K562 (cell line): ENCODE measurements at regions not wholly inside any gene's neighbourhood (a gene's known extent, or its start where the extent isn't known, plus 50 kb on each side); places are given as distances from the start of the nearest gene placed in this dataset.

Source experiments
- ATAC-seq: fragments of 200-7000 bp; cut with Tn5 transposase; 3 replicates; pipeline ENCODE4 v1.9.1; 2020; ENCODE audit warnings: moderate library complexity
- BruUV-seq: library from RNA; stranded (reverse); fragments of 400-500 nt; replicated peaks from 2 replicates; lab custom pipeline; 2021; lab: Mats Ljungman, UMichigan
- CTCF ChIA-PET: fragments of 300-600 bp; formaldehyde crosslinking; extraction: SDS; loops from one replicate; lab custom pipeline; 2021; ENCODE audit warnings: low intra/inter-chr PET ratio; lab: Yijun Ruan, JAX
- POLR2A ChIA-PET: fragments of 300-600, 350-650 bp; sonication (Branson Sonifier 250); formaldehyde crosslinking; extraction: SDS; loops from one replicate; lab custom pipeline; 2021; ENCODE audit warnings: antibody characterized with exemption, inconsistent platforms; lab: Yijun Ruan, JAX
- DNase-seq, 4 experiments: peaks; one replicate each; pipeline versions ENCODE4 v3.0.0 to v3.0.0-alpha.2; 2011 to 2018; ENCODE audit warnings: low spot score in 3 of 4, mixed read lengths in 3 of 4; ENCODE audit errors: extremely low read depth in 1 of 4
- FAIRE-seq: peaks from 2 replicates; lab custom pipeline; 2011; peaks lifted over from hg19 to GRCh38; lab: Jason Lieb, UNC
- H2AFZ ChIP-seq: 2 replicates; pipeline ENCODE4 v1.6.0; 2011; ENCODE audit warnings: low read depth, low read length, control low read depth, inconsistent platforms
- H3K27ac ChIP-seq: fragments of 200-600 bp; 3 replicates; pipeline ENCODE4 v1.8.0; 2011; ENCODE audit warnings: low read depth, mild to moderate bottlenecking, control low read depth, inconsistent platforms, low read length, moderate library complexity, mixed read lengths; ENCODE audit errors: extremely low read depth
- H3K27me3 ChIP-seq, 2 experiments: fragments of 300-600 bp in 1 of 2; 2 replicates in 1 of 2; 3 replicates in 1 of 2; pipeline versions ENCODE4 v1.6.0 to v1.8.0; 2011; ENCODE audit warnings: inconsistent platforms in 2 of 2, low read length in 2 of 2, mild to moderate bottlenecking in 1 of 2, mixed read lengths in 1 of 2, moderate library complexity in 1 of 2; ENCODE audit not compliant: control insufficient read depth in 2 of 2, insufficient read depth in 2 of 2
- H3K36me3 ChIP-seq: fragments of 300-600 bp; 3 replicates; pipeline ENCODE4 v1.8.0; 2011; ENCODE audit warnings: mild to moderate bottlenecking, low read length, inconsistent platforms; ENCODE audit not compliant: control insufficient read depth, insufficient read depth
- H3K4me1 ChIP-seq, 2 experiments: fragments of 200-600 bp in 1 of 2; replicated peaks in 1 of 2; 2 replicates in 1 of 2; 3 replicates in 1 of 2; pipeline versions ENCODE4 v1.5.1 to v1.8.0; 2011; ENCODE audit warnings: inconsistent platforms in 2 of 2, low read length in 2 of 2, mild to moderate bottlenecking in 1 of 2, mixed read lengths in 1 of 2, moderate library complexity in 1 of 2; ENCODE audit not compliant: control insufficient read depth in 2 of 2, insufficient read depth in 2 of 2
- H3K4me2 ChIP-seq: 2 replicates; pipeline ENCODE4 v1.6.1; 2011; ENCODE audit warnings: low read length, control low read depth, inconsistent platforms, mixed read lengths; ENCODE audit not compliant: insufficient read depth
- H3K4me3 ChIP-seq: fragments of 200-600 bp; sonication (generic), shearing (Covaris generic); 2 replicates; pipeline ENCODE4 v1.5.1; 2016; ENCODE audit warnings: control low read depth, inconsistent platforms
- H3K79me2 ChIP-seq: fragments of 200-600 bp; 3 replicates; pipeline ENCODE4 v1.8.0; 2011; ENCODE audit warnings: low read length, inconsistent platforms; ENCODE audit not compliant: control insufficient read depth, insufficient read depth
- H3K9ac ChIP-seq, 2 experiments: 2 replicates each; pipeline versions ENCODE4 v1.6.0 to v1.6.1; 2011; ENCODE audit warnings: low read depth in 2 of 2, low read length in 2 of 2, control low read depth in 1 of 2, inconsistent platforms in 1 of 2, mild to moderate bottlenecking in 1 of 2, mixed read lengths in 1 of 2; ENCODE audit not compliant: insufficient read depth in 1 of 2
- H3K9me1 ChIP-seq: one replicate; pipeline ENCODE4 v1.6.0; 2011; ENCODE audit warnings: inconsistent platforms, mild to moderate bottlenecking, low read length, moderate library complexity; ENCODE audit not compliant: control insufficient read depth, insufficient read depth
- H3K9me3 ChIP-seq: replicated peaks from 2 replicates; pipeline ENCODE4 v1.5.1; 2011; ENCODE audit warnings: low read depth, low read length, inconsistent platforms; ENCODE audit not compliant: control insufficient read depth, insufficient read depth
- H4K20me1 ChIP-seq: replicated peaks from 2 replicates; pipeline ENCODE4 v1.6.1; 2011; ENCODE audit warnings: low read length, inconsistent platforms, mixed read lengths; ENCODE audit not compliant: control insufficient read depth, insufficient read depth
- ESRRB ChIP-seq: fragments of 250-450 bp; sonication (Bioruptor Pico); IDR thresholded peaks from 2 replicates; pipeline ENCODE4 v1.5.0; 2020; ENCODE audit warnings: mild to moderate bottlenecking, moderate library complexity, borderline replicate concordance
- HCFC1 ChIP-seq: IDR thresholded peaks from 2 replicates; pipeline ENCODE4 v1.6.1; 2012; ENCODE audit warnings: low read depth, low read length, improper control_type of control experiment
- HNRNPK ChIP-seq: fragments of 200-400 bp; formaldehyde crosslinking; IDR thresholded peaks from one replicate; pipeline ENCODE4 v1.6.1; 2018; ENCODE audit warnings: mild to moderate bottlenecking, low read depth, low read length; ENCODE audit not compliant: poor library complexity, severe bottlenecking
- KDM1A ChIP-seq, 2 experiments: fragments of 450-650 bp; IDR thresholded peaks; 2 replicates each; pipeline ENCODE4 v1.6.1; 2016; ENCODE audit warnings: mild to moderate bottlenecking in 2 of 2
- NR1H2 ChIP-seq: sonication (generic); formaldehyde crosslinking; IDR thresholded peaks from 2 replicates; pipeline ENCODE4 v1.4.0; 2020; ENCODE audit warnings: mild to moderate bottlenecking, missing genetic modification reagents
- RB1 ChIP-seq: fragments of 450-650 bp; IDR thresholded peaks from 2 replicates; pipeline ENCODE4 v1.6.1; 2017; ENCODE audit warnings: low read depth, mild to moderate bottlenecking
- RHOXF2B ChIP-seq: fragments of 250-450 bp; sonication (Bioruptor Pico); conservative IDR thresholded peaks from 2 replicates; pipeline ENCODE4 v1.5.1; 2021
- SMAD2 ChIP-seq: fragments of 150-350 bp; IDR thresholded peaks from 2 replicates; pipeline ENCODE4 v1.6.1; 2014; ENCODE audit warnings: low read depth, mild to moderate bottlenecking, low read length
- ZKSCAN3 ChIP-seq: fragments of 250-450 bp; sonication (Bioruptor Pico); IDR thresholded peaks from 2 replicates; pipeline ENCODE4 v1.4.0; 2020
- ZNF23 ChIP-seq: fragments of 250-450 bp; sonication (Bioruptor Pico); IDR thresholded peaks from 2 replicates; pipeline ENCODE4 v1.4.0; 2020; ENCODE audit warnings: mild to moderate bottlenecking
- ZNF311 ChIP-seq: fragments of 250-450 bp; sonication (Bioruptor Pico); IDR thresholded peaks from 2 replicates; pipeline ENCODE4 v1.4.0; 2020; ENCODE audit warnings: mild to moderate bottlenecking, moderate library complexity
- ZNF764 ChIP-seq: fragments of 250-450 bp; sonication (Bioruptor Pico); IDR thresholded peaks from 2 replicates; pipeline ENCODE4 v1.4.0; 2020; ENCODE audit warnings: low read depth, mild to moderate bottlenecking, moderate library complexity
- WGBS: fragments of 100-300 bp; shearing (Covaris generic); methylation state at CpG from one replicate; pipeline ENCODE4 v1.1.6; 2016; ENCODE audit warnings: low coverage, mixed read lengths; ENCODE audit not compliant: insufficient coverage; ENCODE audit errors: missing lambda C conversion rate; 5-methylcytosine and 5-hydroxymethylcytosine counted together
- in situ Hi-C: fragments of 300-500 bp; cut with MboI; formaldehyde crosslinking; loops from 4 replicates; pipeline ENCODE4 v1.15.0; 2018; ENCODE audit warnings: inconsistent platforms, mixed read lengths
- intact Hi-C: fragments of 100-400 bp; cut with micrococcal nuclease; formaldehyde crosslinking; loops from 2 replicates; pipeline ENCODE4 v1.14.2; 2022
- TF ChIP-seq, protein P1 (sequence below): fragments of 450-650 bp; IDR thresholded peaks from one replicate; pipeline ENCODE4 v1.6.1; 2018; ENCODE audit warnings: mild to moderate bottlenecking, moderate library complexity; ENCODE audit not compliant: partially characterized antibody
- TF ChIP-seq, protein P2 (sequence below), 2 experiments: fragments of 200-800 bp in 1 of 2; sonication (Bioruptor generic) in 1 of 2; sonication (generic) in 1 of 2; formaldehyde crosslinking in 1 of 2; IDR thresholded peaks in 1 of 2; conservative IDR thresholded peaks in 1 of 2; 2 replicates each; pipeline versions ENCODE4 v1.5.0 to v1.6.1; 2016 to 2020; ENCODE audit warnings: missing compliant biosample characterization in 1 of 2, missing genetic modification characterization in 1 of 2, missing genetic modification reagents in 1 of 2

DNA sequence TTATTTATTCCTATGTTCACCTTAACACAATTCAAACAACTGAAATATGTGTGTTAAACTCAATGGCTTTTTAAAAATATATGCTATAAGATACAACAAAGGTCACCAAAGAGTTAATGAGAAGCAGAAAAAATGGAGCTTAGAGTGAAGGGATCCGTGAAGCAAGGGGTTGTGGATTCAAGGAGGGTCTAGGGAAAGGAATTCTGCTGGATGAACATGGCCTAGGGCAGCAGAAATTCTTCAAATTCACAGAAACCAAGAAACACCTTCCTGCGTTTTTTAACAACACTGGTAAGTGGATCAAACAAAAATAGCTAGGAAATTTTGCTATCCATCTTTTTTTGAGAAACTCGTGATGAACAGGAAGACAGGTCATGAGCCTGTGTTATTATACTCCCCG, 59.3 kb upstream of the PLSCR5 start (continued):
- TF ChIP-seq, protein P1, sequence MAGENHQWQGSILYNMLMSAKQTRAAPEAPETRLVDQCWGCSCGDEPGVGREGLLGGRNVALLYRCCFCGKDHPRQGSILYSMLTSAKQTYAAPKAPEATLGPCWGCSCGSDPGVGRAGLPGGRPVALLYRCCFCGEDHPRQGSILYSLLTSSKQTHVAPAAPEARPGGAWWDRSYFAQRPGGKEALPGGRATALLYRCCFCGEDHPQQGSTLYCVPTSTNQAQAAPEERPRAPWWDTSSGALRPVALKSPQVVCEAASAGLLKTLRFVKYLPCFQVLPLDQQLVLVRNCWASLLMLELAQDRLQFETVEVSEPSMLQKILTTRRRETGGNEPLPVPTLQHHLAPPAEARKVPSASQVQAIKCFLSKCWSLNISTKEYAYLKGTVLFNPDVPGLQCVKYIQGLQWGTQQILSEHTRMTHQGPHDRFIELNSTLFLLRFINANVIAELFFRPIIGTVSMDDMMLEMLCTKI = no peak
- TF ChIP-seq, protein P2, sequence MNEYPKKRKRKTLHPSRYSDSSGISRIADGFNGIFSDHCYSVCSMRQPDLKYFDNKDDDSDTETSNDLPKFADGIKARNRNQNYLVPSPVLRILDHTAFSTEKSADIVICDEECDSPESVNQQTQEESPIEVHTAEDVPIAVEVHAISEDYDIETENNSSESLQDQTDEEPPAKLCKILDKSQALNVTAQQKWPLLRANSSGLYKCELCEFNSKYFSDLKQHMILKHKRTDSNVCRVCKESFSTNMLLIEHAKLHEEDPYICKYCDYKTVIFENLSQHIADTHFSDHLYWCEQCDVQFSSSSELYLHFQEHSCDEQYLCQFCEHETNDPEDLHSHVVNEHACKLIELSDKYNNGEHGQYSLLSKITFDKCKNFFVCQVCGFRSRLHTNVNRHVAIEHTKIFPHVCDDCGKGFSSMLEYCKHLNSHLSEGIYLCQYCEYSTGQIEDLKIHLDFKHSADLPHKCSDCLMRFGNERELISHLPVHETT (CRISPR knock-in tag; conservative IDR thresholded peaks at IDR 0.05 in 1 of 2, IDR thresholded peaks at IDR 0.05 in 1 of 2) = no peak

DNA sequence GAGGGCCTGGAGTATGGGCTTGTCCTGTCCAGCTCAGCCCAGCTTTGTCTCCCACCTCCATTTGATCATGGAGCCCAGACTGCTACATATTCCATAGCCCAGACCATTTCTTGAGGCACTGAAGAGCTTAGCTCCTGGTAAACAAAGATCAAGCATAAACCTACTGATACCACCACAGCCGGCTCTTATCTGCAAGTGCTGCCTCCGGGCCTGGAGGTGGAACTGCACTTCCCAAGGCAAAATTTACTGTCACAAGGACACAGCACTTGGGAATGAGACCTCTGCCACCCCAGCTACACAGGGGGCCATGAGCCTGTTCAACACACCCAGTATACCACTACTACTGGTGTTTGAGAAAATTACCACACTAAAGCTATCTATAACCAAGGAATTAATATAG, 53.7 kb upstream of the PLSCR5 start:
- Histone ChIP-seq H2AFZ (no peak overlapping the region), H3K27me3 (no peaks in the 10 kb centered on the region), H3K4me1 (no peaks in the 10 kb centered on the region), H3K9me3 (no peaks in the 10 kb centered on the region), H3K9ac (no peak overlapping the region), H3K27ac (no peak overlapping the region), H3K4me2 (no peak overlapping the region), H3K79me2 (no peaks in the 10 kb centered on the region), H3K36me3 (no peaks in the 10 kb centered on the region), H3K9me1 (no peaks in the 10 kb centered on the region), H3K4me3 (no peak overlapping the region), H4K20me1 (no peaks in the 10 kb centered on the region)
- BruUV-seq = no TSS peak
- in situ Hi-C loops (no loop called here), intact Hi-C loops (no loop called here)
- FAIRE-seq = no peak
- DNase-seq = no peak
- ChIA-PET CTCF (no interaction called here), POLR2A (no interaction called here)
- WGBS = 0% methylated on average over 2 of the region's 2 CpGs
- ATAC-seq = no peak
- TF ChIP-seq SMAD2 (no peak), HNRNPK (no peak), ZNF764 (CRISPR knock-in tag) (no peak), HCFC1 (no peak), KDM1A (IDR thresholded peaks at IDR 0.05) (no peak), RHOXF2B (no peak), RB1 (no peak), ZNF23 (CRISPR knock-in tag) (no peak), ZNF311 (no peak), ESRRB (CRISPR knock-in tag) (no peak), NR1H2 (CRISPR knock-in tag) (no peak), ZKSCAN3 (no peak)
